T47D (cell line): ENCODE measurements at regions not wholly inside any gene's neighbourhood (a gene's known extent, or its start where the extent isn't known, plus 50 kb on each side); places are given as distances from the start of the nearest gene placed in this dataset.
A peak's percentile ranks its signal among the peaks of the same experiment; 100 is the strongest.
"Not testable (repeated sequence)": the region's sequence is repeated elsewhere in the genome, so short reads cannot be mapped to it uniquely, and the experiment has no call there.

Source experiments
- DNase-seq, 2 experiments: peaks; one replicate each; pipeline versions ENCODE4 v3.0.0 to v3.0.0-alpha.2; 2011 to 2012; ENCODE audit warnings: low read depth in 1 of 2, low spot score in 1 of 2
- JUND ChIP-seq: IDR thresholded peaks from 2 replicates; pipeline ENCODE4 v1.6.1; 2012; ENCODE audit warnings: low read depth
- in situ Hi-C: cut with HindIII; loops from 2 replicates; pipeline ENCODE4 v1.10.0; 2016; ENCODE audit warnings: low sequenced_read_pairs, low pct_unique_long_range_greater_than_20kb

GRCh38 chr5:53262348-53262970 lies 152.9 kb upstream of the MOCS2 start:
- no peak for TF ChIP-seq JUND
- DNase-seq, result peak in 1 of 2 experiments; percentile 39
- in situ Hi-C loops, result no loop called here

GRCh38 chr5:53263151-53263550 lies 153.6 kb upstream of the MOCS2 start:
- no peak for DNase-seq
- TF ChIP-seq JUND, result no peak
- in situ Hi-C loops, result no loop called here

DNA sequence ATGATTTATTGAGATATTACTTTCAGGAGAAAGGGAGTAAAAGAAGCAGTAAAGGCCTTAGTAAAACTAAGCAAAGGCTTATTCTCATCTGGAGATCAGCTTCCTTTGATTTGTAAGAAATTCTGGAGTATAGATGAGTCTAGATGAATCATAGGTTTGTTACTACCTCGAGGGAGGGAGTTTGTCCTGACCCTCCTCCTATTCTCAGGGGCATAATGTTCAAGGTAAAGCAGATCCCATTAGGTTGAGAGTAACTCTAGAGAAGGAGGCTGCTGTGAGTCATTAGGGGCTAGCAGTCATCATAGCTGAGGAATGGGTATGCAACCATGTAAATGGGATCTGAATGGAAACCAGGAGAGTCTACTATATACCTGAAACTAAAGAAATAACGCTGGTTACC lies 155.5 kb upstream of the MOCS2 start:
- in situ Hi-C loops, result no loop called here
- TF ChIP-seq JUND, result no peak
- DNase-seq, result no peak

DNA sequence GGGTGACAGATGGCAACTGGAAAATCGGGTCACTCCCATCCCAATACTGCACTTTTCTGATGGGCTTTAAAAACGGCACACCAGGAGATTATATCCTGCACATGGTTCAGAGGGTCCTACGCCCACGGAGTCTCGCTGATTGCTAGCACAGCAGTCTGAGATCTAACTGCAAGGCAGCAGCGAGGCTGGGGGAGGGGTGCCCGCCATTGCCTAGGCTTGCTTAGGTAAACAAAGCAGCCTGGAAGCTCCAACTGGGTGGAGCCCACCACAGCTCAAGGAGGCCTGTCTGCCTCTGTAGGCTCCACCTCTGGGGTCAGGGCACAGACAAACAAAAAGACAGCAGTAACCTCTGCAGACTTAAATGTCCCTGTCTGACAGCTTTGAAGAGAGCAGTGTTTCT lies 158.7 kb upstream of the MOCS2 start:
- in situ Hi-C loops, DNase-seq: not testable (repeated sequence)

- in situ Hi-C loops, result no loop called here
Observed at GRCh38 chr5:53275666-53276065, 166.1 kb upstream of the MOCS2 start.

GRCh38 chr5:53276825-53277224 lies 167.3 kb upstream of the MOCS2 start:
- DNase-seq, result no peak
- no peak for TF ChIP-seq JUND
- in situ Hi-C loops, result no loop called here

More at GRCh38 chr5:53275666-53276065, 166.1 kb upstream of the MOCS2 start:
- TF ChIP-seq JUND, result no peak
- no peak for DNase-seq

GRCh38 chr5:53277491-53277890 lies 167.9 kb upstream of the MOCS2 start:
- no peak for TF ChIP-seq JUND
- in situ Hi-C loops, result no loop called here
- DNase-seq, result no peak

DNA sequence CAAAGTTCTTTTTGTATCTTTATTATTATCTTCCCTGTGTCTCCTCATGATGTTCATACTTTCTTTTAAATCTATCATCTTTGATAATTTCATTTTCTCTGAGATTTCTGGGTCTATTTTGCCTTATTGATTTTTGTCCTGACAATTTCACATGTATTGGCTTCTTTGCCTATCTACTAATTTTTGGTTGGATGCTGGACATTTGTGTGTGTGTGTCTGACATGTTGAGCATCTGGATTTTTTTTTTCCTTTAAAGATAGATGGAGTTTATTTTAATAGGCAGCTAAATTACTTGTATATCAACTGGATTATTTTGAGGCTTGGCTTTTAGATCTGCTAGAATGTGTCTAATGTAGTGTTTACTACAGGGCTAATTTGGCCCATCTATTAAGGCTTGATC lies 178.0 kb upstream of the MOCS2 start:
- DNase-seq, result no peak
- no peak for TF ChIP-seq JUND
- in situ Hi-C loops, result no loop called here

DNA sequence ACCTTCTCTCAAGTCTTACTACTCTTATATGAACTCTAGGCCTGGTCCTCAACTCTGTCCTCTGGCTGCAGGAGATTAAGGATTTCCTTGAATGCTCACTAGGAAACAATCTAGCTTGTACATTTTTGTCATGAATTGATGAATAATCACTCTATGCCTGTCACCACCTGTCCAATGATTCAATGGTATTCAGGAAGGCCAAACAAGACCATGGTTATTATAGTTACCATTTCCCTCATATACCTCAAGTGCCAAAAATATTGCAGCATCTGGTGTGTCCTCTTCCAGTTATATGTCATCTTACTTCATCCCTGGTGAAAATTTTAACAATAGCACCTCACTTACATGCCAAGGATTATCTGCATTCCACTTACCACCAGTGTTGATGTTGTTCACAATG lies 179.0 kb upstream of the MOCS2 start:
- no peak for DNase-seq
- no peak for TF ChIP-seq JUND
- in situ Hi-C loops, result no loop called here

- DNase-seq, result no peak
- in situ Hi-C loops, result no loop called here
- no peak for TF ChIP-seq JUND
Observed at GRCh38 chr5:53291047-53291446, 181.5 kb upstream of the MOCS2 start.

DNA sequence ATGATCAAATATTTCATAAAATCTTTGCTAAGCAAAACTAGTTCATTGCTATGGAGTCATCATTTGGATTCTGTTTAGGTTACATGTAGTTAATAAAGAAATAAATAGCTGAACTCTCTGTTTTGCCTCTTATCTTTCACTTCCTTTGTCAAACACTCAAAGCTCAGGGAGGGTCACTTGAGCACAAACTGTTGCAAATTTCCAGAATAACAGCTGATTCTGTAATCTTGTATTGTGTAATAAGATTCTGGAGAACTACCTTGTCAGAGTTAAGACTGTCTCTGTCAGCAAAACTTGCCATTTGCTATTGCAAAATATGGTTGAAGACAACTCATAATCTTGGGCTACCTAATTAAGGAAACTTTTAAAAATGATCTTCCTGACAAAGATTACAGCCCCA lies 182.0 kb upstream of the MOCS2 start:
- TF ChIP-seq JUND, result no peak
- in situ Hi-C loops, result no loop called here
- DNase-seq, result no peak

- DNase-seq, result no peak
- in situ Hi-C loops, result no loop called here
- TF ChIP-seq JUND, result no peak
Observed at GRCh38 chr5:53298841-53299240, 181.6 kb upstream of the FST start.

- TF ChIP-seq JUND, result no peak
- in situ Hi-C loops, result no loop called here
- no peak for DNase-seq
Observed at GRCh38 chr5:53302529-53302928, 177.9 kb upstream of the FST start.

GRCh38 chr5:53303105-53303504 lies 177.3 kb upstream of the FST start:
- TF ChIP-seq JUND, result no peak
- in situ Hi-C loops, result no loop called here
- no peak for DNase-seq

GRCh38 chr5:53305316-53305715 lies 175.1 kb upstream of the FST start:
- DNase-seq, in situ Hi-C loops: not testable (repeated sequence)
